ENCODE measurements at regions not wholly inside any gene's neighbourhood (a gene's known extent, or its start where the extent isn't known, plus 50 kb on each side); places are given as distances from the start of the nearest gene placed in this dataset.

DNA sequence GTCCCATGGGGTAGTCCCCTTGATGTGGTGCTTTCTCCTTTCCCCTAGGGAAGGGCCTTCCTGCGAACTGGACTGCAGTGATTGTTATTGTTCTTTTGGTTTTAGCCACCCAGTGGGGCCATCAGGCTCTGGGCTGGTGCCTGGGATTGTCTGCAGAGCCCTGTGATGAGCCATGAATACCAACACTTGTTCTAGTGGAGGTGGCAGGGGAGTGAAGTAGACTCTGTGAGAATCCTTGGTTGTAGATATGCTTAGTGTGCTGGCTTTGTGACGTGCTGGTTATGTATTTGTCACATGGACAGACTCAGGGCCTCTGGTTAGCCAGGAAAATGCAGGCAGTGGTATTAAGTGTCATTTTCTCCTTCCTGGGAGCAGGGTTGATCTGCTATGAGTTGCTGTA is 51.8 kb upstream of the NDUFB4 start:
- DNase-seq (ENCODE audit: low read depth): no peak

DNA sequence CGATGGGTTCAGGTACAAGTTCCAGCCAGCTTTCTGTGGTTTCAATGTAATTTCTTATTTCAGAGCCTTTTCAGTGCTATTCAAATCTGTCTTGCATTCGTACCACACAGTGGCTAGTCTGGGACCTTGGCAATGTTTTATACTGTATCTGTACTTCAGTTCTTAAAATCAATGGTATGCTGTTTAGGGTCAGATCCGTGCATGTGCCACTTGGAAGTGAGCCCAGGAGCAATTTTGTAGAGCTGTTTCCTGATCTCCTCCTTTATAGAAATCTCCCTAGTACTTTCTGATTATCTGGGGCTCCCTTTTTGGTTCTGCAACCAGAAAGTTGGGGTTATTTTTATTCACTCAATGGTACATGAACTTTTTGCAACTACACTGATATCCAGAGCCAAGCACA is 59.5 kb upstream of the NDUFB4 start:
- Histone ChIP-seq H3K4me3 (ENCODE audit: low read length) (no peak overlapping the region), H3K4me1 (ENCODE audit: control insufficient read depth, insufficient read depth, low read length) (no peaks in the 10 kb centered on the region), H3K27me3 (replicated peaks; ENCODE audit: control insufficient read depth, insufficient read depth, low read length) (no peaks in the 10 kb centered on the region), H3K36me3 (ENCODE audit: control insufficient read depth, insufficient read depth, low read length, severe bottlenecking) (no peaks in the 10 kb centered on the region), H3K9ac (ENCODE audit: low read length) (no peak overlapping the region), H3K9me3 (ENCODE audit: control insufficient read depth, low read length) (peaks cover 37% of the 10 kb centered on the region)
- DNase-seq (ENCODE audit: low read depth): peak; percentile 59

More for the DNA sequence above, 51.8 kb upstream of the NDUFB4 start:
- no peak overlapping the region for H3K9ac ChIP-seq (ENCODE audit: low read length)
- H3K4me1 ChIP-seq (ENCODE audit: control insufficient read depth, insufficient read depth, low read length): no peaks in the 10 kb centered on the region
- no peak overlapping the region for H3K4me3 ChIP-seq (ENCODE audit: low read length)
- no peaks in the 10 kb centered on the region for H3K36me3 ChIP-seq (ENCODE audit: control insufficient read depth, insufficient read depth, low read length, severe bottlenecking)
- H3K9me3 ChIP-seq (ENCODE audit: control insufficient read depth, low read length): peaks cover 40% of the 10 kb centered on the region
- no peaks in the 10 kb centered on the region for H3K27me3 ChIP-seq (replicated peaks; ENCODE audit: control insufficient read depth, insufficient read depth, low read length)

DNA sequence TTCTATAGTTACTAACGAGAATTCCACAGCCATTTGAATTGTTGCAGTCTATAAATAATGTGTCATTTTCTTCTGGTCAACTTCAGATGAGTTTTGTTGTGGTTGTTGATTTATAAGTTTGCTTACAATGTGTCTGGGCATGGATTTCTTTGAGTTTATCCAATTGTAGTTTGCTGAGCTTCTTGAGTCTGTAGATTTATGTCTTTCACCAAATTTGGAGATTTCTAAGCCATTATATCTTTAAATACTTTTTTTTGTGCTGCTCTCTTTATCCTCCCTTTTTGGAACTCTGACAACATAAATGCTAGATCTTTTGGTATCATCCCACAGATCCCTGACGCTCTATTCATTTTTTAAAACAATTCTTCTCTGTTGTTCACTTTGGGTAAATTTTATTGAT is 63.2 kb upstream of the NDUFB4 start:
- DNase-seq (ENCODE audit: low read depth): no peak
- Histone ChIP-seq H3K4me3 (ENCODE audit: low read length) (no peak overlapping the region), H3K4me1 (ENCODE audit: control insufficient read depth, insufficient read depth, low read length) (no peaks in the 10 kb centered on the region), H3K27me3 (replicated peaks; ENCODE audit: control insufficient read depth, insufficient read depth, low read length) (no peaks in the 10 kb centered on the region), H3K9ac (ENCODE audit: low read length) (no peak overlapping the region), H3K36me3 (ENCODE audit: control insufficient read depth, insufficient read depth, low read length, severe bottlenecking) (no peaks in the 10 kb centered on the region), H3K9me3 (ENCODE audit: control insufficient read depth, low read length) (peaks cover 14% of the 10 kb centered on the region)

DNA sequence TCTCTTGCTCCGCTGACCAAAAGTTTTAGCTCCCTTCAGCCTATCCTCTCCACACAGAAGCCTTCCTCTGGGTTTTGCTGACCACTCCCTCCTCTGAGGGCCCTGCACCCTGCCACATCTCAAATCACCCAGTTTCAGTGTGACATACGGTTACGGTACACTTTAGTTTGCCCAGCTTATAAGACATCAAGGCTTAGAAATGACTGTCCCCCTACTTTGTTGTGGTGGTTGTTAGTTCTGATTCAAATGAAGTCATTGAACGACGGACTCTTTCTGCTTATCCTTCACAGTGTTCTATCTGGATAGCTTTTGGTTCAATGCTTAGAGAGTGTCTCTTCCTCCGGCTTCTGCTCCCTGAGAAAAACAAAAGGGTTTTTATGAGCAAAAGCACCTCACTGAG is 68.0 kb upstream of the NDUFB4 start:
- Histone ChIP-seq H3K9me3 (ENCODE audit: control insufficient read depth, low read length) (peaks cover 6% of the 10 kb centered on the region), H3K36me3 (ENCODE audit: control insufficient read depth, insufficient read depth, low read length, severe bottlenecking) (no peaks in the 10 kb centered on the region), H3K4me1 (ENCODE audit: control insufficient read depth, insufficient read depth, low read length) (peaks cover 10% of the 10 kb centered on the region), H3K4me3 (ENCODE audit: low read length) (no peak overlapping the region), H3K27me3 (replicated peaks; ENCODE audit: control insufficient read depth, insufficient read depth, low read length) (no peaks in the 10 kb centered on the region), H3K9ac (ENCODE audit: low read length) (no peak overlapping the region)
- no peak for DNase-seq (ENCODE audit: low read depth)

DNA sequence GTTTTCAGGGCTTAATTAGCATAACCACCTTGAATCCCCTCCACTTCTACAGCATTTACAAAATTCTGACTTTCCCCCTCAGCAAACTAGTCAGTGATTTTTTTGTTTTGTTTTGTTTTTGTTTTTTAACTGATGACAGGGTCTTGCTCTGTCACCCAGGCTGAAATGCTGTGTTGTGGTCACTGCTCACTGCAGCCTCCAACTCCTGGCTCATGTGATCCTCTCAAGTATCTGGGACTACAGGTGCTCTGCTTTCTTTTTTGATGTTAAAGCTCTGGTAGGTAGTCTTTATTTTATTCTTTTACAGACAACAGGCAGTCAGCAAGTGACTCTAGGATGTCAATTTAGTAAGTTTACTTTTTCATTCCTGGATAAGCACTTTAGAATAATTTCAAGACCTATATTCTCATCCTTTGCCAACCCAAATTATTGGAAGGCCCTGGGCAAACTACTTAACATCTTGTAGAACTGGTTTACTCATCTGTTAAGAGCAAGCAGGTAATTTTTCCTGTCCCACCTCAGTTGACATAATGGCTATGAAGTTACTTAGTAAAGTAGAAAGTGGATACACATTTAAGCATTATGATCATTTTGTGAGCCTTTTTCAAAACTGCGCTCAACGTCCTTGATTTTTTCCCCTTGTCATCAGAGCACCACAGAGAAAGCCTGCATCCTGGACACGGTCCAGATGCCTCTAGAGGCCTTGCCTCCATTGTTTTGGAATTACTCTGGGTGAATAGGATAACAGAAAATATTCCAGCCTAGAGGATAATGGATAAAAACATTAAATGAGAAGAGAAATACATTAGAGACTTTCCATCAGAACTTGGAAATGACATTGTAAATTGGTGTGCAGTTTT is 69.9 kb upstream of the NDUFB4 start:
- Histone ChIP-seq H3K9me3 (ENCODE audit: control insufficient read depth, low read length) (no peaks in the 10 kb centered on the region), H3K4me3 (ENCODE audit: low read length) (no peak overlapping the region), H3K36me3 (ENCODE audit: control insufficient read depth, insufficient read depth, low read length, severe bottlenecking) (no peaks in the 10 kb centered on the region), H3K9ac (ENCODE audit: low read length) (no peak overlapping the region), H3K27me3 (replicated peaks; ENCODE audit: control insufficient read depth, insufficient read depth, low read length) (no peaks in the 10 kb centered on the region), H3K4me1 (ENCODE audit: control insufficient read depth, insufficient read depth, low read length) (peaks cover 10% of the 10 kb centered on the region)
- DNase-seq (ENCODE audit: low read depth): no peak

DNA sequence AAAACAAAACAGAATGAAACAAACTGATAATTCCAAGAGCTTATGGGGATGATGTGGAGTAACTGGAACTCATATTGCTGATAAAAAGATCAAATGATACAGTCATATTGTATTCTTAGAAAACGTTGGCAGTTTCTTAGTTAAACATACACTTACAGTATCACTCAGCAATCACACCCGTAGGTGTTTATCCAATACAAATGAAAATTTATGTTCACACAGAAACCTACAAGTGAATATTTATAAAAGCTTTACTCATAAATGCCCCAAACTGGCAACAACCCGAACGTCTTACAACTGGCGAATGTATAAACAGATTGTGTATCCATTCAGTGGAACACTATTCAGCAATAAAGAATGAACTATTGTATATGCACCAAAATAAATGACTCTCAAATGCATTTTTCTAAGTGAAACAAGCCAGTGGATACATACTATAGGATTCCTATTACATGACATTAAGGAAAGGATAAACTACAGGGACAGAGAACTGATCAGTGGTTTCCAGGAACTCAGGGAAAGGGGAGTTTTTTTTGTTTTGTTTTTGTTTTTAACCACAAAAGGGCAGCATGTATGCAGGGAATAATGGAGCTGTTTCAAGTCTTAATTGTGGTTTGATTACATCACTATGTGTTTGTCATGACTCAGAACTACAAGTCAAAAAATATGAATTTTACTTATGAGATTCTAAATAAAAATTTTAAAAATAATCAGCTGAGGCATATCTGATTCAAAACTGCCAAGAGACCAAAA is 71.8 kb upstream of the NDUFB4 start:
- peaks cover 10% of the 10 kb centered on the region for H3K4me1 ChIP-seq (ENCODE audit: control insufficient read depth, insufficient read depth, low read length)
- H3K9ac ChIP-seq (ENCODE audit: low read length): no peak overlapping the region
- H3K9me3 ChIP-seq (ENCODE audit: control insufficient read depth, low read length): no peaks in the 10 kb centered on the region
- DNase-seq (ENCODE audit: low read depth): peak; percentile 76
- H3K36me3 ChIP-seq (ENCODE audit: control insufficient read depth, insufficient read depth, low read length, severe bottlenecking): no peaks in the 10 kb centered on the region
- H3K27me3 ChIP-seq (replicated peaks; ENCODE audit: control insufficient read depth, insufficient read depth, low read length): no peaks in the 10 kb centered on the region
- H3K4me3 ChIP-seq (ENCODE audit: low read length): no peak overlapping the region

DNA sequence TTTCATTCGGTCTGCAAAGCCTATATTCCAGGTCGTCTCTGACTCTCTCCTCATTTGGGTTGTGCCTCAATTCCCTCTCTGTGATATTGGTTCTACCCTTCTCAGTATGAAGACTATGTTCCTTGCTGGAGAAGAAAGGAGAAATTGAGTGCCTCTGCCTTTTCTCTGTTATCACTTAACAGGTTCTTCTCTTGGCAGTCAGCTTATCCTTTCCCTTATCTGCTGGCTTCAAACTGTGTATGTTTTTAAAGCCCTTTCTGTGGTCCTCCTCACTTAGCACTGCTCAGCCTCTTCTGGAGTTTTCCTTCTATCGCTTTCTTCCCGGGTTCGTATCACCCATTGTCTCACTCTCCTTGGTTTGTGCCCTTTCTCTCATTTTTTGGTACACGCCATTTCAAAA is 65.3 kb upstream of the FSTL1 start:
- no peak for DNase-seq (ENCODE audit: low read depth)
- Histone ChIP-seq H3K36me3 (ENCODE audit: control insufficient read depth, insufficient read depth, low read length, severe bottlenecking) (no peaks in the 10 kb centered on the region), H3K27me3 (replicated peaks; ENCODE audit: control insufficient read depth, insufficient read depth, low read length) (no peaks in the 10 kb centered on the region), H3K4me3 (ENCODE audit: low read length) (no peak overlapping the region), H3K9me3 (ENCODE audit: control insufficient read depth, low read length) (no peaks in the 10 kb centered on the region), H3K9ac (ENCODE audit: low read length) (no peak overlapping the region), H3K4me1 (ENCODE audit: control insufficient read depth, insufficient read depth, low read length) (no peaks in the 10 kb centered on the region)

DNA sequence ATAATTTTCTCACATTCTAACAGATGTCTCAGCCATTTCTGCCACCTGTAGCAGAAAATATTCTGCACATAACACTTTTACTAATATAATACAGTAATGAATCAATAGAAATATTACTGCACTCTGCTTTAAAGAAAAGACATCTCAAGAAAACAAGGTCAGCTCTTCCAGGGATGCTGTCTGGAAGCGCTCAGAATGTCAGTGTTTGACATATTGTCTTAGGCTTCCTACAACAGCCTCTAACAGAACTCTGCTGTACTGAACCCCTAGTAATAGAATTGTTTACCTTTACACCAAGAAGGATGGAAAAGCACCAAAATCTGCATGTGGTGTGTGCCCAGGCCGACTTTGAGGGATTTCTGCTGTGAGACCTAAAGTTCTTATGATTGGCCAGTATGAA is 61.9 kb upstream of the FSTL1 start:
- Histone ChIP-seq H3K9me3 (ENCODE audit: control insufficient read depth, low read length) (peaks cover 5% of the 10 kb centered on the region), H3K4me3 (ENCODE audit: low read length) (no peak overlapping the region), H3K9ac (ENCODE audit: low read length) (no peak overlapping the region), H3K36me3 (ENCODE audit: control insufficient read depth, insufficient read depth, low read length, severe bottlenecking) (no peaks in the 10 kb centered on the region), H3K4me1 (ENCODE audit: control insufficient read depth, insufficient read depth, low read length) (no peaks in the 10 kb centered on the region), H3K27me3 (replicated peaks; ENCODE audit: control insufficient read depth, insufficient read depth, low read length) (no peaks in the 10 kb centered on the region)
- DNase-seq (ENCODE audit: low read depth): no peak

DNA sequence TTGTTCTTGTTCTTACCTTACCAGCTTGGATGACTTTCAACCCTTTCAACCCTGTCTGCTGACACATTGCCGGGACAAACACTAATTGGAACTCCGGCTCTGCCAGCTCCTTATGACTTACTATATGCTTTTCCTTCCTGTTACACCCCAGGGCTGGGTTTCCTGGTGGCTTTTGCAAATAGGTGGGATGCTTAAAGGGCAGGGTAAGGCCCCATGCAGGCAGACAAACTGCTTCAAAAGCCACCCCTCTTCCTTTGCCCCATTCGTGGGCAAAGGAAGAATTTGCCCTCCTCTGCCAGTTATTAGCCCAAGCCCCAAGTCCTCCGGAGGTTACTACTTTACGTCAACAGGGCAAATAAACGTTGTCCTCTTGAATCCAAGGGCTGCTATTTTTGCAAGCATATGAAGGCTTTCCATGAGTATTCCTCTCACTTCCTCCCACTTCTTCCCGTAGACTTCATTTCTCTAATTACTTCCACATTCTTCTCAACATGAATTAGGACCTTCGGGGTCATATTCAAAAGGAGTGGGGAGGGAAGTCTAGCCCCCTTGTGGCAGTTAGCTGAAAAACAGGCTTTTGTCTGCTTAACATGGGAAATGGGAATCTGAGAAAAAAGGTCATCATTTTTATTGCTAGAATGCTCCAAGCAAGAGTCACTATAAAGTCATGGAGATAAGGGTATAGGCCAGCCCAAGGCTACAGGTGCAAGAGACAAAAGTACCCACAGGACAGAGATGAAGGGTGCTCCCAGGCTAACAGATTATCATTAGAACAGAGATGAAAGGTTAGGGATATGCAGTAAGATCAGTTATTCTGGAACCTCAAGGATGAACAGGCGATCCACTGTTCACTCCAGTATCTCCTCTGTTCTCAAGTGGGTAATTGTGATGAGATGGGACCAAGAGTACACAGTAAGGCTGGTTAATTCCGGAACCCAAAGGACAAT is 56.3 kb upstream of the FSTL1 start:
- peak; percentile 79 for DNase-seq (ENCODE audit: low read depth)
- peak overlapping the region; percentile 36 for H3K4me3 ChIP-seq (ENCODE audit: low read length)
- peaks cover 5% of the 10 kb centered on the region for H3K9me3 ChIP-seq (ENCODE audit: control insufficient read depth, low read length)

DNA sequence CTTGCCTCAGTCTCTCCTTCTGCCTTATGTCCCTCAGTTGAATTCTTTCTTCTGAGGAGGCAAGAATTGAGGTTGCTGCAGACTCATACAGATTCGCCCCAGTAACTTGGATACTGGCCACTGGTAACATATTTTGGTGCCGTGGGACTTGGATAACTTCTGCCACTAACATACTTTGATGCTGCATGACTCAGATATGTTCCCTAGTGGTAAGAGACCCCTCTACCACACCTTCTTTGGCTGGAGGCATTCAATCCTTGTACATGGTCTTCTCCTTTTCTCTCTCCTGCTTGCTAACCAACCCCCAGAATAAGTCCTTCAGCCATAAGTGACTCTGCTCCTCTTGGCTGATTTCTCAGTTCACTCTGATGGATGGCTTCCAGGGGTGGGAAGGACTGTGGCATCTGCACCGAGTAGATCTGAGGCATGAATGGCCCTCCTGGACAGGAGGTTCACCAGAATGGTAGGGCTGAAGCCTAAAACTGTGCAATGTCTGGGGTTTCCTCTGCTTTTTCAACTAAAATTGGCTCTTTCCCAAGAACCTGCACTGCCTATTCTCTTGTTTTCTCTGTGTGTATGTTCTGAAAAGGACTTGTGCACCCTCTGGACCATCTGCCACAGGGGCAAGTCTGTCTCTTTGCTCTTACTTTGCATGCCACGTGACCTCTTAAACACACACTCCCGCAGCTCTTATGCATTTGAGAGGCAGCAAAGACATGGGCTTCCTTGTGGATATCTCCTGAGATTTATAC is 55.5 kb upstream of the FSTL1 start:
- Histone ChIP-seq H3K36me3 (ENCODE audit: control insufficient read depth, insufficient read depth, low read length, severe bottlenecking) (no peaks in the 10 kb centered on the region), H3K9me3 (ENCODE audit: control insufficient read depth, low read length) (peaks cover 5% of the 10 kb centered on the region), H3K9ac (ENCODE audit: low read length) (no peak overlapping the region), H3K27me3 (replicated peaks; ENCODE audit: control insufficient read depth, insufficient read depth, low read length) (no peaks in the 10 kb centered on the region), H3K4me3 (ENCODE audit: low read length) (peak overlapping the region; percentile 36), H3K4me1 (ENCODE audit: control insufficient read depth, insufficient read depth, low read length) (peaks cover 21% of the 10 kb centered on the region)
- DNase-seq (ENCODE audit: low read depth): peak; percentile 52

More for the DNA sequence above, 56.3 kb upstream of the FSTL1 start:
- Histone ChIP-seq H3K4me1 (ENCODE audit: control insufficient read depth, insufficient read depth, low read length) (peaks cover 21% of the 10 kb centered on the region), H3K36me3 (ENCODE audit: control insufficient read depth, insufficient read depth, low read length, severe bottlenecking) (no peaks in the 10 kb centered on the region), H3K9ac (ENCODE audit: low read length) (peak overlapping the region; percentile 20), H3K27me3 (replicated peaks; ENCODE audit: control insufficient read depth, insufficient read depth, low read length) (no peaks in the 10 kb centered on the region)
